ENCODE measurements at regions not wholly inside any gene's neighbourhood (a gene's known extent, or its start where the extent isn't known, plus 50 kb on each side); places are given as distances from the start of the nearest gene placed in this dataset.

GRCh38 chr6:167469101-167469500, 144.2 kb downstream of the TTLL2 start:
- no peaks in the 10 kb centered on the region for H3K4me1 Mint-ChIP-seq
- no peaks in the 10 kb centered on the region for H3K9me3 Mint-ChIP-seq
- no peaks in the 10 kb centered on the region for H3K36me3 Mint-ChIP-seq
- H3K27me3 Mint-ChIP-seq, result peaks cover 13% of the 10 kb centered on the region
- H3K4me3 Mint-ChIP-seq, result no peak overlapping the region
- ATAC-seq, result no peak
- no peak overlapping the region for H3K27ac Mint-ChIP-seq

- peaks cover 13% of the 10 kb centered on the region for H3K27me3 Mint-ChIP-seq
- no peak for ATAC-seq
- H3K9me3 Mint-ChIP-seq, result no peaks in the 10 kb centered on the region
- H3K36me3 Mint-ChIP-seq, result no peaks in the 10 kb centered on the region
- H3K27ac Mint-ChIP-seq, result no peak overlapping the region
- no peaks in the 10 kb centered on the region for H3K4me1 Mint-ChIP-seq
- no peak overlapping the region for H3K4me3 Mint-ChIP-seq
Observed at GRCh38 chr6:167469672-167470071, 144.8 kb downstream of the TTLL2 start.

GRCh38 chr6:167470101-167470835, 145.4 kb downstream of the TTLL2 start:
- Mint-ChIP-seq H3K36me3 (no peaks in the 10 kb centered on the region), H3K4me1 (no peaks in the 10 kb centered on the region)
- no peak for ATAC-seq

DNA sequence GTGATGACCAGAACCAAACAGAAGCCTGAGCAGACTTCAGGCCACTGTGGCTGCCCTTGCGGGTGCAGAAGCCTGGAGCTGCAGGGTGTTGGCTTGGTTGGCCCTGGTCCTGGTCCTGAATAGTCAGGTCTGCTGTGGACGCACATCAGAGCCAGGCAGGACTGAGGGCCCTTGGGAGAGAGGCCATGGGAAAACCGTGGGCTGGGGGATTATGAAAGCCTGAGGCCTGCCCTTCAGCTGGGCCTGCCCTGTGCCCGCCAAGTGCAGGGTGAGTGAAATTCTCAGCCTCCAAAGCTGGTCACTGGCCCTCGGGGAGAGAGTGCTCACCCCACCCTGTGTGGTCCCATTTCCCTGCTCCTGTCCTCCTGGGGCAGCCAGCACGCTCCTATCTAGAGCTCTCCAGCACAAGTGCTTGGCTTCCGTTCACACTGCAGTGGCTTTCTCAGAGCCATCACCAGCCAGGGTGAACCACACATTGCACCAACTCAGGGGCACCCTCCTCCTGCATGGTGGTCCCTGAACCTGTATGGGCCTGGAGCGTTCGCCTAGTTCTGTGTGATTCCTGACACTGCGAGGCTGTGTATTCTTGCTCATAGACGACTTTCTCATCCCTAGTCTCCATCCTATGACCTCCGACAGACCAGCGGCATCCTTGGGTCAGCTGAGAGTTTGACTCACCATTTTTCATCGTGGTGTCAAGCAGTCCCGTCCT, 146.1 kb downstream of the TTLL2 start:
- H3K27ac Mint-ChIP-seq, result no peak overlapping the region
- peaks cover 13% of the 10 kb centered on the region for H3K27me3 Mint-ChIP-seq
- no peaks in the 10 kb centered on the region for H3K4me1 Mint-ChIP-seq
- no peak overlapping the region for H3K4me3 Mint-ChIP-seq
- no peaks in the 10 kb centered on the region for H3K36me3 Mint-ChIP-seq
- H3K9me3 Mint-ChIP-seq, result no peaks in the 10 kb centered on the region
- no peak for ATAC-seq

More at GRCh38 chr6:167470101-167470835, 145.4 kb downstream of the TTLL2 start:
- Mint-ChIP-seq H3K27ac (no peak overlapping the region), H3K4me3 (no peak overlapping the region), H3K27me3 (peaks cover 13% of the 10 kb centered on the region), H3K9me3 (no peaks in the 10 kb centered on the region)

GRCh38 chr6:167471548-167471930, 146.7 kb downstream of the TTLL2 start:
- H3K27ac Mint-ChIP-seq, result no peak overlapping the region
- no peaks in the 10 kb centered on the region for H3K36me3 Mint-ChIP-seq

DNA sequence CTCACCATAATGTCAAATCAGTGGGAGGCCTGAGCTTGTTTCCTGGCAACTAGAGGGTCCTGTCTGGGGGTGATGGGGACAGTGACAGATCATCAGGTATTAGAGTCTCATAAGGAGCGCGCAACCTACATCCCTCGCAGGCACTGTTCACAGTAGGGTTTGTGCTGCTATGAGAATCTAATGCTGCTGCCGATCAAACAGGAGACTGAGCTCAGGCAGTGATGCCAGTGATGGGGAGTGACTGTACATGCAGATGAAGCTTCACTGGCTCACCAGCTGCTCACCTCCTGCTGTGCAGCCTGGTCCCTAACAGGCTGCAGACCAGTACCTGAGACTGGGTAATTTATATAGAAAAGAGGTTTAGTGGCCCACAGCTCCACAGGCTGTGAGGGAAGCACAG, 147.3 kb downstream of the TTLL2 start:
- Mint-ChIP-seq H3K4me3 (no peak overlapping the region), H3K4me1 (no peaks in the 10 kb centered on the region), H3K27ac (no peak overlapping the region), H3K9me3 (no peaks in the 10 kb centered on the region), H3K36me3 (no peaks in the 10 kb centered on the region), H3K27me3 (peaks cover 13% of the 10 kb centered on the region)
- ATAC-seq, result no peak

More at GRCh38 chr6:167471548-167471930, 146.7 kb downstream of the TTLL2 start:
- Mint-ChIP-seq H3K27me3 (peaks cover 13% of the 10 kb centered on the region), H3K4me3 (no peak overlapping the region), H3K9me3 (no peaks in the 10 kb centered on the region), H3K4me1 (no peaks in the 10 kb centered on the region)
- no peak for ATAC-seq

DNA sequence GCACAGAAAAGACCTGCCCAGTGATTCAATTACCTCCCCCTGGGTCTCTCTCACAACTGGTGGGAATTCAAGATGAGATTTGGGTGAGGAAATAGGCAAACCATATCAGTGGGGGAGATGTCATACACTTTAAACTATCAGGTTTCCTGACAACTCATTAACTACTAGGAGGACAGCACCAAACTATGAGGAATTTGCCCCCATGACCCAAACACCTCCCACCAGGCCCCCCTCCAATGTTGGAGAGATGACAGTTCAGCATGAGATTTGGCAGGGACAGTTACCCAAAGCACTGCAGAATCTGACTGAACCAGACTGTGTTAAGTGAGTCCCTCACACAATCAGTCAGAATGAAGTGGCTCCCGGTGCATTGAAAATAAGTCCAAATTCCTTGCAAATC, 148.0 kb downstream of the TTLL2 start:
- no peak for ATAC-seq
- Mint-ChIP-seq H3K27me3 (peaks cover 20% of the 10 kb centered on the region), H3K27ac (no peak overlapping the region)

GRCh38 chr6:167474171-167474570, 149.3 kb downstream of the TTLL2 start:
- peaks cover 28% of the 10 kb centered on the region for H3K27me3 Mint-ChIP-seq
- H3K9me3 Mint-ChIP-seq, result peaks cover 4% of the 10 kb centered on the region
- H3K4me1 Mint-ChIP-seq, result no peaks in the 10 kb centered on the region
- no peak for ATAC-seq
- no peak overlapping the region for H3K27ac Mint-ChIP-seq
- no peak overlapping the region for H3K4me3 Mint-ChIP-seq
- H3K36me3 Mint-ChIP-seq, result no peaks in the 10 kb centered on the region

More for the DNA sequence above, 148.0 kb downstream of the TTLL2 start:
- Mint-ChIP-seq H3K4me1 (no peaks in the 10 kb centered on the region), H3K4me3 (no peak overlapping the region), H3K9me3 (no peaks in the 10 kb centered on the region), H3K36me3 (no peaks in the 10 kb centered on the region)

- Mint-ChIP-seq H3K4me3 (no peak overlapping the region), H3K36me3 (no peaks in the 10 kb centered on the region), H3K9me3 (peaks cover 4% of the 10 kb centered on the region), H3K4me1 (peaks cover 3% of the 10 kb centered on the region), H3K27me3 (peaks cover 24% of the 10 kb centered on the region), H3K27ac (no peak overlapping the region)
- no peak for ATAC-seq
Observed at GRCh38 chr6:167474725-167475124, 149.8 kb downstream of the TTLL2 start.

GRCh38 chr6:167475947-167476346, 151.1 kb downstream of the TTLL2 start:
- no peak for ATAC-seq
- H3K36me3 Mint-ChIP-seq, result no peaks in the 10 kb centered on the region
- H3K27ac Mint-ChIP-seq, result no peak overlapping the region
- peaks cover 4% of the 10 kb centered on the region for H3K9me3 Mint-ChIP-seq
- no peak overlapping the region for H3K4me3 Mint-ChIP-seq
- peaks cover 32% of the 10 kb centered on the region for H3K27me3 Mint-ChIP-seq
- peaks cover 8% of the 10 kb centered on the region for H3K4me1 Mint-ChIP-seq

DNA sequence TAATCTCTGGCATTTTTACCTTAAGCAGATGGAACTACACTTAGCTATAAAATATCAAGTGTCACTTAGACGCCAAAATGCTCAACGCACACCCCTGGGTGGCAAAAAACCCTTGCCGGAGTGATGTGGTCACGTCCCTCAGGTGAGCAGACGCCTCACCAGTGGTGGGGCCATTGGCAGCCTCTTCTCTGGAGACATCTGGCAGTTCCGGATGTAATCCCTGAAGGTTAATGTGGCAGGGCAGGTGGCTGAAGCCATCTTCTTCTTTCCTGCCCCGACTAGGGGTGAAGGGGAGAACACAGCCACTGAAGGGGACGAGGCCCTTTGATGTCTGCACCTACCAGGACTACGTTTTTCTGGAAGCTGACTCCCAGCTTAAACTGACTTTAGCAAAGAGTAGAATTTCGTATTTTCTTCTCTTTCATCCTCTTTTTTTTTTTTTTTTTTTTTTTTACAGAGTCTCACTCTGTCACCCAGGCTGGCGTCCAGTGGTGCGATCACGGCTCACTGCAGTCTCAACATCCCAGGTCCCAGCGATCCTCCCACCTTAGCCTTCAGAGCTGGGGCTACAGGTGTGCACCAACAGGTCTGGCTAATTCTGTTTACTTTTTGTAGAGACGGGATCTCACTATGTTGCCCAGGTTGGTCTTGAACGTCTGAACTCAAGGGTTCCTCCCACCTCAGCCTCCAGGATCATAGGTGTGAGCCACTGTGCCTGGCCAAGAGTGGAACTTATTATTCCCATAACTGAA, 152.1 kb downstream of the TTLL2 start:
- peaks cover 8% of the 10 kb centered on the region for H3K4me1 Mint-ChIP-seq
- H3K9me3 Mint-ChIP-seq, result peaks cover 4% of the 10 kb centered on the region
- no peak overlapping the region for H3K27ac Mint-ChIP-seq
- ATAC-seq, result no peak
- no peaks in the 10 kb centered on the region for H3K36me3 Mint-ChIP-seq
- H3K4me3 Mint-ChIP-seq, result no peak overlapping the region
- peaks cover 41% of the 10 kb centered on the region for H3K27me3 Mint-ChIP-seq

GRCh38 chr6:167477688-167478087, 152.8 kb downstream of the TTLL2 start:
- Mint-ChIP-seq H3K36me3 (no peaks in the 10 kb centered on the region), H3K4me1 (peaks cover 8% of the 10 kb centered on the region), H3K27me3 (peaks cover 47% of the 10 kb centered on the region), H3K9me3 (peaks cover 4% of the 10 kb centered on the region), H3K27ac (no peak overlapping the region), H3K4me3 (no peak overlapping the region)
- no peak for ATAC-seq

GRCh38 chr6:167479301-167479700, 154.4 kb downstream of the TTLL2 start:
- Mint-ChIP-seq H3K4me3 (no peak overlapping the region), H3K36me3 (no peaks in the 10 kb centered on the region), H3K4me1 (peaks cover 8% of the 10 kb centered on the region), H3K27ac (no peak overlapping the region), H3K9me3 (peaks cover 4% of the 10 kb centered on the region), H3K27me3 (peaks cover 48% of the 10 kb centered on the region)
- no peak for ATAC-seq

GRCh38 chr6:167479901-167480648, 155.2 kb downstream of the TTLL2 start:
- Mint-ChIP-seq H3K4me3 (no peak overlapping the region), H3K27ac (no peak overlapping the region), H3K27me3 (peaks cover 50% of the 10 kb centered on the region), H3K36me3 (no peaks in the 10 kb centered on the region), H3K4me1 (peaks cover 8% of the 10 kb centered on the region), H3K9me3 (peaks cover 4% of the 10 kb centered on the region)
- ATAC-seq, result peak; percentile 74

Measured in stimulated activated memory B cell treated with anti-CD40 and anti-IgM and Interleukin-4, amounts not matched to agents 10 μg/mL and 1 μg/mL and 100 μg/mL, for 72 hours (primary cell).